H9 (cell line): ENCODE measurements at regions not wholly inside any gene's neighbourhood (a gene's known extent, or its start where the extent isn't known, plus 50 kb on each side); places are given as distances from the start of the nearest gene placed in this dataset.

Source experiments
- DNase-seq: peaks from one replicate; pipeline ENCODE4 v3.0.0-alpha.2; 2017
- H2AFZ ChIP-seq: one replicate; pipeline ENCODE4 v1.6.1; 2013; ENCODE audit warnings: mild to moderate bottlenecking, low read length, control low read depth, moderate library complexity
- H2AK5ac ChIP-seq: 2 replicates; pipeline ENCODE4 v1.6.1; 2013; ENCODE audit warnings: low read length, control low read depth, mixed read lengths; ENCODE audit not compliant: insufficient read length
- H2BK120ac ChIP-seq: one replicate; pipeline ENCODE4 v1.6.1; 2013; ENCODE audit warnings: low read depth, mild to moderate bottlenecking, low read length, control low read depth, inconsistent platforms; ENCODE audit not compliant: poor library complexity, severe bottlenecking
- H2BK12ac ChIP-seq: 2 replicates; pipeline ENCODE4 v1.6.1; 2013; ENCODE audit warnings: low read length, control low read depth, mixed read lengths, low read depth; ENCODE audit not compliant: insufficient read length
- H2BK15ac ChIP-seq: 2 replicates; pipeline ENCODE4 v1.6.1; 2013; ENCODE audit warnings: low read depth, low read length, control low read depth
- H2BK20ac ChIP-seq: one replicate; pipeline ENCODE4 v1.6.1; 2013; ENCODE audit warnings: low read depth, mild to moderate bottlenecking, low read length, control low read depth, inconsistent platforms; ENCODE audit not compliant: poor library complexity, severe bottlenecking
- H2BK5ac ChIP-seq: 2 replicates; pipeline ENCODE4 v1.6.1; 2013; ENCODE audit warnings: low read length, control low read depth, mixed read lengths; ENCODE audit not compliant: insufficient read length
- H3K14ac ChIP-seq: 2 replicates; pipeline ENCODE4 v1.6.1; 2013; ENCODE audit warnings: low read length, control low read depth; ENCODE audit not compliant: insufficient read depth
- H3K18ac ChIP-seq: 2 replicates; pipeline ENCODE4 v1.6.1; 2013; ENCODE audit warnings: low read depth, mild to moderate bottlenecking, mixed read lengths, low read length, control low read depth; ENCODE audit not compliant: insufficient read length
- H3K23ac ChIP-seq: 2 replicates; pipeline ENCODE4 v1.6.1; 2013; ENCODE audit warnings: low read length, control low read depth, mixed read lengths, low read depth; ENCODE audit not compliant: insufficient read length
- H3K23me2 ChIP-seq: 2 replicates; pipeline ENCODE4 v1.6.1; 2013; ENCODE audit warnings: low read depth, mild to moderate bottlenecking, mixed read lengths, low read length, control low read depth; ENCODE audit not compliant: insufficient read length, poor library complexity, severe bottlenecking
- H3K27ac ChIP-seq: 2 replicates; pipeline ENCODE4 v1.5.1; 2013; ENCODE audit warnings: low read length, control low read depth, mixed read lengths, low read depth; ENCODE audit not compliant: insufficient read length
- H3K27me3 ChIP-seq: 2 replicates; pipeline ENCODE4 v1.6.1; 2013; ENCODE audit warnings: low read length, control low read depth, inconsistent platforms; ENCODE audit not compliant: insufficient read depth
- H3K4ac ChIP-seq: 2 replicates; pipeline ENCODE4 v1.6.1; 2013; ENCODE audit warnings: low read depth, mild to moderate bottlenecking, control low read depth, inconsistent platforms, low read length, moderate library complexity
- H3K4me1 ChIP-seq: 2 replicates; pipeline ENCODE4 v1.6.1; 2013; ENCODE audit warnings: low read length, control low read depth, inconsistent platforms; ENCODE audit not compliant: insufficient read depth
- H3K4me2 ChIP-seq: 2 replicates; pipeline ENCODE4 v1.6.1; 2013; ENCODE audit warnings: low read length, control low read depth, mixed read lengths; ENCODE audit not compliant: insufficient read length, insufficient read depth
- H3K56ac ChIP-seq: 2 replicates; pipeline ENCODE4 v1.6.1; 2013; ENCODE audit warnings: low read depth, mild to moderate bottlenecking, mixed read lengths, low read length, control low read depth; ENCODE audit not compliant: insufficient read length
- H3K79me1 ChIP-seq: 2 replicates; pipeline ENCODE4 v1.6.1; 2013; ENCODE audit warnings: low read depth, mild to moderate bottlenecking, moderate library complexity, low read length, control low read depth, inconsistent platforms; ENCODE audit not compliant: insufficient read depth, poor library complexity, severe bottlenecking
- H3K79me2 ChIP-seq: 2 replicates; pipeline ENCODE4 v1.6.1; 2013; ENCODE audit warnings: low read length, control low read depth, inconsistent platforms; ENCODE audit not compliant: insufficient read depth
- H3K9ac ChIP-seq: 2 replicates; pipeline ENCODE4 v1.6.1; 2013; ENCODE audit warnings: low read length, control low read depth, mixed read lengths; ENCODE audit not compliant: insufficient read length; ENCODE audit errors: extremely low read depth
- H3K9me3 ChIP-seq: one replicate; pipeline ENCODE4 v1.6.1; 2013; ENCODE audit warnings: low read depth, low read length, inconsistent platforms; ENCODE audit not compliant: control insufficient read depth
- H3T11ph ChIP-seq: one replicate; pipeline ENCODE4 v1.6.1; 2013; ENCODE audit warnings: mild to moderate bottlenecking, low read length, control low read depth, inconsistent platforms
- H4K20me1 ChIP-seq: one replicate; pipeline ENCODE4 v1.6.1; 2013; ENCODE audit not compliant: control insufficient read depth, insufficient read length, insufficient read depth
- H4K5ac ChIP-seq: 2 replicates; pipeline ENCODE4 v1.6.1; 2013; ENCODE audit warnings: low read depth, mild to moderate bottlenecking, mixed read lengths, low read length, control low read depth; ENCODE audit not compliant: insufficient read length
- H4K8ac ChIP-seq: replicated peaks from 2 replicates; pipeline ENCODE4 v1.6.1; 2013; ENCODE audit warnings: low read length, control low read depth, mixed read lengths, low read depth; ENCODE audit not compliant: insufficient read length
- H4K91ac ChIP-seq: 2 replicates; pipeline ENCODE4 v1.6.1; 2013; ENCODE audit warnings: low read depth, mild to moderate bottlenecking, moderate library complexity, mixed read lengths, low read length, control low read depth; ENCODE audit not compliant: insufficient read length
- H3K27ac Mint-ChIP-seq, 3 experiments: 2 replicates in 2 of 3; 3 replicates in 1 of 3; pipeline ENCODE4 v1.8.0; 2020 to 2021; ENCODE audit warnings: mixed read lengths in 3 of 3, mild to moderate bottlenecking in 1 of 3, moderate library complexity in 1 of 3
- H3K27me3 Mint-ChIP-seq: 2 replicates; pipeline ENCODE4 v1.8.0; 2021; ENCODE audit warnings: low read depth, mild to moderate bottlenecking, moderate library complexity, mixed read lengths
- H3K36me3 Mint-ChIP-seq, 3 experiments: 2 replicates in 2 of 3; 3 replicates in 1 of 3; pipeline ENCODE4 v1.8.0; 2020 to 2021; ENCODE audit warnings: low read depth in 3 of 3, mixed read lengths in 3 of 3; ENCODE audit not compliant: insufficient read depth in 1 of 3
- H3K4me1 Mint-ChIP-seq, 2 experiments: 2 replicates each; pipeline ENCODE4 v1.8.0; 2020; ENCODE audit warnings: mixed read lengths in 2 of 2
- H3K4me3 Mint-ChIP-seq, 2 experiments: 2 replicates in 1 of 2; 3 replicates in 1 of 2; pipeline ENCODE4 v1.8.0; 2020 to 2021; ENCODE audit warnings: mild to moderate bottlenecking in 2 of 2, mixed read lengths in 2 of 2, moderate library complexity in 1 of 2
- H3K9me3 Mint-ChIP-seq, 2 experiments: 2 replicates in 1 of 2; 3 replicates in 1 of 2; pipeline ENCODE4 v1.8.0; 2020; ENCODE audit warnings: mild to moderate bottlenecking in 2 of 2, mixed read lengths in 2 of 2, moderate library complexity in 1 of 2
- CTCF ChIP-seq: fragments of 200-600 bp; sonication (generic); conservative IDR thresholded peaks from 3 replicates; pipeline ENCODE4 v1.8.0; 2021; ENCODE audit warnings: antibody characterized with exemption, mild to moderate bottlenecking

GRCh38 chr2:33730804-33731203, 131.7 kb upstream of the FAM98A start:
- Histone ChIP-seq H3T11ph (no peak overlapping the region), H3K14ac (no peak overlapping the region), H3K4me2 (no peak overlapping the region), H2BK120ac (no peak overlapping the region), H4K20me1 (no peaks in the 10 kb centered on the region), H4K8ac (no peak overlapping the region), H3K23me2 (no peaks in the 10 kb centered on the region), H3K9ac (no peak overlapping the region), H3K4me1 (no peaks in the 10 kb centered on the region), H3K27ac (no peak overlapping the region), H3K4ac (no peak overlapping the region), H2AK5ac (no peak overlapping the region), H3K79me2 (no peaks in the 10 kb centered on the region), H4K91ac (no peak overlapping the region), H3K23ac (no peak overlapping the region), H3K18ac (no peak overlapping the region), H2BK15ac (no peak overlapping the region), H2AFZ (no peak overlapping the region), H4K5ac (no peak overlapping the region), H3K56ac (no peak overlapping the region), H2BK20ac (no peak overlapping the region), H2BK5ac (no peak overlapping the region), H3K9me3 (no peaks in the 10 kb centered on the region), H3K79me1 (no peaks in the 10 kb centered on the region), H2BK12ac (no peak overlapping the region), H3K27me3 (no peaks in the 10 kb centered on the region)
- no peak overlapping the region for H3K27ac Mint-ChIP-seq
- peaks cover 0 to 2% of the 10 kb centered on the region in 2 experiments; a peak in 2 of 5 replicates for H3K9me3 Mint-ChIP-seq
- no peak for DNase-seq
- no peak overlapping the region for H3K4me3 Mint-ChIP-seq
- no peak for TF ChIP-seq CTCF
- H3K36me3 Mint-ChIP-seq = peaks cover 3 to 9% (median 5%) of the 10 kb centered on the region in 3 experiments; a peak in 4 of 7 replicates
- H3K4me1 Mint-ChIP-seq = peaks cover 8 to 9% of the 10 kb centered on the region in 2 experiments
- H3K27me3 Mint-ChIP-seq = no peaks in the 10 kb centered on the region
